HEK293 (cell line): ENCODE measurements at regions not wholly inside any gene's neighbourhood (a gene's known extent, or its start where the extent isn't known, plus 50 kb on each side); places are given as distances from the start of the nearest gene placed in this dataset.

ENCODE experiments used
- CTCF ChIA-PET: fragments of 350-600 bp; formaldehyde crosslinking; extraction: SDS; loops from one replicate; lab custom pipeline; 2021; ENCODE audit warnings: antibody characterized with exemption; lab: Yijun Ruan, JAX
- POLR2A ChIA-PET: fragments of 300-600 bp; formaldehyde crosslinking; extraction: SDS; loops from one replicate; lab custom pipeline; 2020; ENCODE audit warnings: antibody characterized with exemption, inconsistent platforms; lab: Yijun Ruan, JAX
- H3K27ac ChIP-seq: fragments of 200-500 bp; sonication (Bioruptor generic); 2 replicates; pipeline ENCODE4 v1.5.1; 2014; ENCODE audit warnings: low read depth, low read length, control low read depth, inconsistent platforms; ENCODE audit errors: extremely low read depth
- H3K36me3 ChIP-seq, 2 experiments: fragments of 200-500 bp in 1 of 2; sonication (Bioruptor generic) in 1 of 2; 1 replicate in 1 of 2; 2 replicates in 1 of 2; pipeline ENCODE4 v1.5.1; 2014 to 2017; ENCODE audit warnings: inconsistent platforms in 2 of 2, low read length in 2 of 2; ENCODE audit not compliant: control insufficient read depth in 2 of 2, insufficient read depth in 1 of 2
- H3K4me1 ChIP-seq: fragments of 200-500 bp; sonication (Bioruptor generic); 2 replicates; pipeline ENCODE4 v1.5.1; 2014; ENCODE audit warnings: mild to moderate bottlenecking, low read length, inconsistent platforms; ENCODE audit not compliant: control insufficient read depth, insufficient read depth
- H3K4me3 ChIP-seq: 2 replicates; pipeline ENCODE4 v1.5.1; 2011; ENCODE audit warnings: low read depth, mild to moderate bottlenecking, control low read depth, low read length, moderate library complexity
- H3K9me3 ChIP-seq: fragments of 200-500 bp; sonication (Bioruptor generic); 2 replicates; pipeline ENCODE4 v1.5.1; 2014; ENCODE audit warnings: low read depth, low read length, inconsistent platforms; ENCODE audit not compliant: control insufficient read depth, insufficient read depth
- GFI1B ChIP-seq: fragments of 450-650 bp; formaldehyde crosslinking; IDR thresholded peaks from 2 replicates; pipeline ENCODE4 v1.5.1; 2016; ENCODE audit warnings: missing biosample characterization, missing genetic modification characterization
- KLF10 ChIP-seq: fragments of 450-650 bp; IDR thresholded peaks from 2 replicates; pipeline ENCODE4 v1.5.1; 2018; ENCODE audit warnings: missing biosample characterization, mild to moderate bottlenecking, missing genetic modification characterization
- RBAK ChIP-seq: fragments of 450-650 bp; formaldehyde crosslinking; IDR thresholded peaks from 2 replicates; pipeline ENCODE4 v1.5.1; 2016; ENCODE audit warnings: missing biosample characterization, missing genetic modification characterization
- TCF7L2 ChIP-seq: IDR thresholded peaks from 2 replicates; pipeline ENCODE4 v1.6.1; 2011; ENCODE audit warnings: low read depth, mild to moderate bottlenecking, inconsistent platforms, low read length, moderate library complexity, borderline replicate concordance
- ZBTB20 ChIP-seq: fragments of 450-650 bp; formaldehyde crosslinking; IDR thresholded peaks from 2 replicates; pipeline ENCODE4 v1.5.1; 2016; ENCODE audit warnings: missing biosample characterization, missing genetic modification characterization
- ZBTB21 ChIP-seq: fragments of 450-650 bp; formaldehyde crosslinking; IDR thresholded peaks from 2 replicates; pipeline ENCODE4 v1.5.1; 2017; ENCODE audit warnings: missing biosample characterization, missing genetic modification characterization
- ZFHX2 ChIP-seq: fragments of 450-650 bp; formaldehyde crosslinking; conservative IDR thresholded peaks from 2 replicates; pipeline ENCODE4 v1.5.1; 2016; ENCODE audit warnings: missing biosample characterization, missing genetic modification characterization
- ZNF138 ChIP-seq: fragments of 450-650 bp; formaldehyde crosslinking; IDR thresholded peaks from 2 replicates; pipeline ENCODE4 v1.5.1; 2016; ENCODE audit warnings: missing biosample characterization, missing genetic modification characterization, borderline replicate concordance
- ZNF146 ChIP-seq: fragments of 450-650 bp; formaldehyde crosslinking; IDR thresholded peaks from 2 replicates; pipeline ENCODE4 v1.5.1; 2016; ENCODE audit warnings: missing biosample characterization, missing genetic modification characterization
- ZNF155 ChIP-seq: fragments of 450-650 bp; formaldehyde crosslinking; IDR thresholded peaks from 2 replicates; pipeline ENCODE4 v1.5.1; 2016; ENCODE audit warnings: missing biosample characterization, missing genetic modification characterization
- ZNF157 ChIP-seq: fragments of 450-650 bp; formaldehyde crosslinking; IDR thresholded peaks from 2 replicates; pipeline ENCODE4 v1.5.1; 2016; ENCODE audit warnings: missing biosample characterization, missing genetic modification characterization
- ZNF214 ChIP-seq: fragments of 450-650 bp; formaldehyde crosslinking; IDR thresholded peaks from 2 replicates; pipeline ENCODE4 v1.5.1; 2017; ENCODE audit warnings: missing biosample characterization, mild to moderate bottlenecking, missing genetic modification characterization, borderline replicate concordance
- ZNF239 ChIP-seq: fragments of 450-650 bp; formaldehyde crosslinking; IDR thresholded peaks from 2 replicates; pipeline ENCODE4 v1.5.1; 2016; ENCODE audit warnings: missing biosample characterization, missing genetic modification characterization
- ZNF266 ChIP-seq: fragments of 450-650 bp; formaldehyde crosslinking; IDR thresholded peaks from 2 replicates; pipeline ENCODE4 v1.5.1; 2016; ENCODE audit warnings: missing biosample characterization, missing genetic modification characterization, low read depth
- ZNF37A ChIP-seq: fragments of 450-650 bp; IDR thresholded peaks from 2 replicates; pipeline ENCODE4 v1.5.1; 2018; ENCODE audit warnings: missing biosample characterization, missing genetic modification characterization
- ZNF391 ChIP-seq: fragments of 450-650 bp; formaldehyde crosslinking; IDR thresholded peaks from 2 replicates; pipeline ENCODE4 v1.5.1; 2016; ENCODE audit warnings: low read depth, missing biosample characterization, missing genetic modification characterization, borderline replicate concordance
- ZNF398 ChIP-seq: fragments of 450-650 bp; formaldehyde crosslinking; IDR thresholded peaks from 2 replicates; pipeline ENCODE4 v1.5.1; 2017; ENCODE audit warnings: missing biosample characterization, missing genetic modification characterization
- ZNF423 ChIP-seq: fragments of 450-650 bp; formaldehyde crosslinking; IDR thresholded peaks from 2 replicates; pipeline ENCODE4 v1.5.1; 2016; ENCODE audit warnings: missing biosample characterization, missing genetic modification characterization
- ZNF473 ChIP-seq: fragments of 450-650 bp; formaldehyde crosslinking; IDR thresholded peaks from 2 replicates; pipeline ENCODE4 v1.5.1; 2017; ENCODE audit warnings: missing biosample characterization, missing genetic modification characterization
- ZNF571 ChIP-seq: fragments of 450-650 bp; formaldehyde crosslinking; IDR thresholded peaks from 2 replicates; pipeline ENCODE4 v1.5.0; 2017; ENCODE audit warnings: missing biosample characterization, missing genetic modification characterization
- ZNF585B ChIP-seq: fragments of 450-650 bp; formaldehyde crosslinking; IDR thresholded peaks from 2 replicates; pipeline ENCODE4 v1.5.1; 2016; ENCODE audit warnings: missing biosample characterization, missing genetic modification characterization
- ZNF610 ChIP-seq: fragments of 450-650 bp; formaldehyde crosslinking; IDR thresholded peaks from 2 replicates; pipeline ENCODE4 v1.5.1; 2016; ENCODE audit warnings: missing biosample characterization, missing genetic modification characterization, borderline replicate concordance
- ZNF701 ChIP-seq: fragments of 450-650 bp; formaldehyde crosslinking; IDR thresholded peaks from 2 replicates; pipeline ENCODE4 v1.5.1; 2016; ENCODE audit warnings: missing biosample characterization, missing genetic modification characterization
- ZNF747 ChIP-seq: fragments of 450-650 bp; formaldehyde crosslinking; IDR thresholded peaks from 2 replicates; pipeline ENCODE4 v1.5.1; 2016; ENCODE audit warnings: missing biosample characterization, missing genetic modification characterization
- ZSCAN18 ChIP-seq: fragments of 450-650 bp; formaldehyde crosslinking; IDR thresholded peaks from 2 replicates; pipeline ENCODE4 v1.5.1; 2016; ENCODE audit warnings: missing biosample characterization, missing genetic modification characterization
- ZSCAN30 ChIP-seq: fragments of 450-650 bp; IDR thresholded peaks from 2 replicates; pipeline ENCODE4 v1.5.1; 2018; ENCODE audit warnings: missing biosample characterization, mild to moderate bottlenecking, missing genetic modification characterization, moderate library complexity
- ZXDB ChIP-seq: fragments of 450-650 bp; formaldehyde crosslinking; IDR thresholded peaks from 2 replicates; pipeline ENCODE4 v1.5.1; 2016; ENCODE audit warnings: missing biosample characterization, missing genetic modification characterization
- TF ChIP-seq, protein P1 (sequence below): fragments of 450-650 bp; formaldehyde crosslinking; IDR thresholded peaks from 2 replicates; pipeline ENCODE4 v1.5.1; 2016; ENCODE audit warnings: missing biosample characterization, missing genetic modification characterization

DNA sequence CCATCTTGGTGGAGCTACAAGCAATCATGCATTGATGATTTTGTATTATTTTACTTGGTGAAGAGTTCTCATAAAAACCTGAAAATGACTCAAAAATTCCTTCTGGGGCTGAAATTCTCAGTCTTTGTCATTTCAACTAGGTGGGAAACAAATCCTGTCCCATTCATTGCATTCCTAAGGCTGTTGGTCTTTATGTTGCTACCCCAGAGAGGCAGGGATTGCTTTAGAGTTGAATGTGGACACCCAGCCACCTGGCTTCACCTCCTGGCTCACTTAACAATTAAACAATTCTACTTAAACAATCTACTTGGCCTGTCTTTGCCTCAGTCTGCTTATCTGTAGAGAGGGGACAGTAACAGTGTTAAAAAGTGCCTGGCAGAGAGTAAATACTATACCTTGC is 117.3 kb upstream of the UBE3A start:
- Histone ChIP-seq H3K4me1 (no peaks in the 10 kb centered on the region), H3K36me3 (no peaks in the 10 kb centered on the region)
- POLR2A ChIA-PET, result no interaction called here
- TF ChIP-seq ZNF610 (tag by site-specific recombination) (no peak), ZNF146 (tag by site-specific recombination) (no peak), ZNF747 (tag by site-specific recombination) (no peak), ZNF155 (no peak), ZBTB20 (no peak), ZNF701 (tag by site-specific recombination) (no peak), GFI1B (tag by site-specific recombination) (no peak), ZNF571 (tag by site-specific recombination) (no peak), ZXDB (tag by site-specific recombination) (no peak)
- TF ChIP-seq, protein P1, sequence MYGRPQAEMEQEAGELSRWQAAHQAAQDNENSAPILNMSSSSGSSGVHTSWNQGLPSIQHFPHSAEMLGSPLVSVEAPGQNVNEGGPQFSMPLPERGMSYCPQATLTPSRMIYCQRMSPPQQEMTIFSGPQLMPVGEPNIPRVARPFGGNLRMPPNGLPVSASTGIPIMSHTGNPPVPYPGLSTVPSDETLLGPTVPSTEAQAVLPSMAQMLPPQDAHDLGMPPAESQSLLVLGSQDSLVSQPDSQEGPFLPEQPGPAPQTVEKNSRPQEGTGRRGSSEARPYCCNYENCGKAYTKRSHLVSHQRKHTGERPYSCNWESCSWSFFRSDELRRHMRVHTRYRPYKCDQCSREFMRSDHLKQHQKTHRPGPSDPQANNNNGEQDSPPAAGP, result no peak
- TF ChIP-seq, all 188 proteins: peak for 0
- CTCF ChIA-PET, result no interaction called here
- Histone ChIP-seq H3K27ac (no peak overlapping the region), H3K9me3 (no peaks in the 10 kb centered on the region), H3K4me3 (no peak overlapping the region)

GRCh38 chr15:25554640-25555039 is 115.8 kb upstream of the UBE3A start:
- TF ChIP-seq ZNF391, result no peak
- no peak for TF ChIP-seq ZNF423 (tag by site-specific recombination)
- no peak for TF ChIP-seq ZSCAN18
- TF ChIP-seq TCF7L2, result no peak
- TF ChIP-seq ZSCAN30 (tag by site-specific recombination), result no peak
- TF ChIP-seq ZNF239, result no peak
- no peak for TF ChIP-seq ZNF157 (tag by site-specific recombination)
- TF ChIP-seq RBAK, result no peak
- no peak for TF ChIP-seq ZNF214 (tag by site-specific recombination)
- TF ChIP-seq ZNF37A (tag by site-specific recombination), result no peak
- no peak for TF ChIP-seq ZBTB21
- no peak for TF ChIP-seq ZNF138 (tag by site-specific recombination)
- no peak for TF ChIP-seq ZNF571 (tag by site-specific recombination)
- no peak for TF ChIP-seq ZFHX2 (tag by site-specific recombination)
- no peak for TF ChIP-seq ZNF585B (tag by site-specific recombination)
- no peak for TF ChIP-seq ZNF266 (tag by site-specific recombination)
- no peak for TF ChIP-seq KLF10
- no peak for TF ChIP-seq ZNF398 (tag by site-specific recombination)
- no peak for TF ChIP-seq ZNF473
- TF ChIP-seq, all 188 proteins: peak for 0
- CTCF ChIA-PET, result interaction anchor here (0.5 kb wide), 1 partner anchor 142 kb away, joined by 3 read pairs; no protein-coding TSS in a partner anchor

More at GRCh38 chr15:25554640-25555039, 115.8 kb upstream of the UBE3A start:
- Histone ChIP-seq H3K27ac (no peak overlapping the region), H3K36me3 (no peaks in the 10 kb centered on the region), H3K4me3 (no peak overlapping the region), H3K4me1 (no peaks in the 10 kb centered on the region), H3K9me3 (no peaks in the 10 kb centered on the region)
- POLR2A ChIA-PET, result no interaction called here
